ENCODE measurements at regions not wholly inside any gene's neighbourhood (a gene's known extent, or its start where the extent isn't known, plus 50 kb on each side); places are given as distances from the start of the nearest gene placed in this dataset.

DNA sequence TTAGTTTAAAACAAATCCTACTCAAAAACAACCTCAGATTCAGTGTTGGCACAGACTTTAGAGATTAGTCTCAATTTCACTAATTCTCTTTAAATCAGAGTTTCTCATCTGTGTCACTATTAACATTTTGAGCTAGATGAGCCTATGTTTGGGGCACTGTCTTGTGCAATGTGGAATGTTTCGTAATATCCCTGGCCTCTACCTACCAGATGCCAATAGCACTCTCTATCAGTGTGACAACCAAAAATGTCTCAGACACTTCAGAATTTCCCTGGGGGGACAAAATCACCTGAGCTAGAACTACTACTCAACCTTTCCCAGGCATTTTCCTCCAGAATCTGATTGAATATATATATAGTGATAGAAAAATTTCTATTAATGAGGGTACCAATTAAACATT, 465.2 kb upstream of the RGMB start:
- no peak overlapping the region for H3K4me3 Mint-ChIP-seq

DNA sequence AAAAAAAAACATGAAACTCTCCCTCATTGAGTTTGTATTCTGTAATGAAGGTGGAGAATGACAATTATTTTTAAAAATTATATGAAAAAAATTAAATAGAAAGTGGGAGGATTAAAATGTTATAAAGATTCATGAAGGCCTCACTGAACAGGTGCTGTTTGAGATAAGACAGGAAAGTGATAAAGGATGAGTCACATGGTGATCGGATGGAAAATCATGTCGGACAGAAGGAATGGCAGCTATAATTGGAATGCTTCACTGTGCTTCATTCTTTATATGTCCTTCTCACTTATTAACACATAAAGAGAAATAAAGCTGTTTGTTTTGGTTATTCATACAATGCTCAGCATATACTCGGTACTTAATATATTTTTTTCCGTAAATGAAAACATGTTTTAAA, 464.5 kb upstream of the RGMB start:
- POLR2A ChIA-PET = no interaction called here
- intact Hi-C loops (cut with DNase I, micrococcal nuclease) = no loop called here
- no peak for ATAC-seq (ENCODE audit: poor library complexity)

More for the DNA sequence above, 465.2 kb upstream of the RGMB start:
- ATAC-seq (ENCODE audit: poor library complexity) (no peak), DNase-seq (no peak)
- TF ChIP-seq, protein P1, sequence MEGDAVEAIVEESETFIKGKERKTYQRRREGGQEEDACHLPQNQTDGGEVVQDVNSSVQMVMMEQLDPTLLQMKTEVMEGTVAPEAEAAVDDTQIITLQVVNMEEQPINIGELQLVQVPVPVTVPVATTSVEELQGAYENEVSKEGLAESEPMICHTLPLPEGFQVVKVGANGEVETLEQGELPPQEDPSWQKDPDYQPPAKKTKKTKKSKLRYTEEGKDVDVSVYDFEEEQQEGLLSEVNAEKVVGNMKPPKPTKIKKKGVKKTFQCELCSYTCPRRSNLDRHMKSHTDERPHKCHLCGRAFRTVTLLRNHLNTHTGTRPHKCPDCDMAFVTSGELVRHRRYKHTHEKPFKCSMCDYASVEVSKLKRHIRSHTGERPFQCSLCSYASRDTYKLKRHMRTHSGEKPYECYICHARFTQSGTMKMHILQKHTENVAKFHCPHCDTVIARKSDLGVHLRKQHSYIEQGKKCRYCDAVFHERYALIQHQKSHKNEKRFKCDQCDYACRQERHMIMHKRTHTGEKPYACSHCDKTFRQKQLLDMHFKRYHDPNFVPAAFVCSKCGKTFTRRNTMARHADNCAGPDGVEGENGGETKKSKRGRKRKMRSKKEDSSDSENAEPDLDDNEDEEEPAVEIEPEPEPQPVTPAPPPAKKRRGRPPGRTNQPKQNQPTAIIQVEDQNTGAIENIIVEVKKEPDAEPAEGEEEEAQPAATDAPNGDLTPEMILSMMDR (IDR thresholded peaks at IDR 0.05) = no peak
- CTCF ChIA-PET = no interaction called here
- no peak overlapping the region for H3K27ac Mint-ChIP-seq
- no peaks in the 10 kb centered on the region for H3K27me3 ChIP-seq (ENCODE audit: control insufficient read depth in 1 of 2, insufficient read depth in 2 of 2, low read length in 2 of 2)
- intact Hi-C loops (cut with DNase I, micrococcal nuclease) = no loop called here
- H3K9me3 Mint-ChIP-seq = no peaks in the 10 kb centered on the region
- H3K9me3 ChIP-seq (ENCODE audit: control insufficient read depth in 1 of 2, insufficient read depth in 1 of 2, low read length in 2 of 2) = no peaks in the 10 kb centered on the region
- no peaks in the 10 kb centered on the region for H3K4me1 ChIP-seq (ENCODE audit: insufficient read depth, low read length)
- H3K27ac ChIP-seq (ENCODE audit: low read depth in 1 of 2, low read length in 2 of 2) = no peak overlapping the region
- H3K4me3 ChIP-seq (ENCODE audit: low read length) = no peak overlapping the region
- POLR2A ChIA-PET = no interaction called here
- H3K36me3 ChIP-seq (ENCODE audit: insufficient read depth, low read length) = no peaks in the 10 kb centered on the region
- H3K27me3 Mint-ChIP-seq = no peaks in the 10 kb centered on the region
- no peaks in the 10 kb centered on the region for H3K4me1 Mint-ChIP-seq (ENCODE audit: low read depth)
- H3K36me3 Mint-ChIP-seq (ENCODE audit: low read depth) = no peaks in the 10 kb centered on the region

DNA sequence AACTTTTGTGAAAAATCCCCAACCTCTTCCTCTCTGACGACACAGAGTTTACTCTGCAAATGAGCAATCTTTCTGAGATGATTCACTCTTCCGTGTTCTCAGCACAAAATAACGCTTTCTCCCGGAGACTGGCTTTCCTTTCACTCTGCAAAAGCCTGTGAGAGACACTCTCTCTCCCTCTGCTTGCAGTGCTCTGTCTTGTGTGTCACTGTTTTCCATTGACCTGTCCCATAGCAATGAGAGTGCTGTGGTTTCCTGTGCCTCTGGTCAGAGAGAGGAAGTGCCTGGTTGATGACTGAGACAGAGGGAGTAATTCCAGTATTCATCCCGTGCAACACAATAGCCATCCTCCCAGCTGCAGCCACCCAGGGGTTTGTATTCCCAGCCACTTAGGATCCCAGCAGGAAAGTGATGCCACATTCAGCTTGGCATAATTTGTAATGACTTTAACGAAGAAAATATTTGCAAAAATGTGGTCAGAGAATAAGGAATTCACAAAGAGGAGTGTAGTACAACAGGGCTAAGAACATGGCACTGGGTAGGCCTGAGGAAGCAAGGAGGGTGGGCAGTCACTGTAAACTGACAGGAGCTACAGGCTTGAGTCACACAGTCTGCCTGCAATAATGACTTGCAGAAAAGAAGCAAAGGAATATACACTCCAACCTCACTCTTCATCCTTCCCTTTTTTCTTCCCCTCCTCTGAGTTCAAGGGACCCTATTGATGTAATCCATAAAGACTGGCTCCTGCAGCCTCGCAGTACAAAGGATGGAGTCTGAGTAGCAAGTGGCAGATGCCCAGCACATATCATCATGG, 463.5 kb upstream of the RGMB start:
- peak in 1 of 14 experiments; percentile 5 for DNase-seq
- Histone ChIP-seq H3K4me3 (ENCODE audit: low read length) (no peak overlapping the region), H3K27ac (ENCODE audit: low read depth in 1 of 2, low read length in 2 of 2) (no peak overlapping the region), H3K4me1 (ENCODE audit: insufficient read depth, low read length) (no peaks in the 10 kb centered on the region), H3K36me3 (ENCODE audit: insufficient read depth, low read length) (no peaks in the 10 kb centered on the region), H3K27me3 (ENCODE audit: control insufficient read depth in 1 of 2, insufficient read depth in 2 of 2, low read length in 2 of 2) (no peaks in the 10 kb centered on the region), H3K9me3 (ENCODE audit: control insufficient read depth in 1 of 2, insufficient read depth in 1 of 2, low read length in 2 of 2) (no peaks in the 10 kb centered on the region)
- H3K36me3 Mint-ChIP-seq (ENCODE audit: low read depth) = no peaks in the 10 kb centered on the region
- H3K27ac Mint-ChIP-seq = no peak overlapping the region
- no peak for ATAC-seq (ENCODE audit: poor library complexity)
- TF ChIP-seq, protein P1 (IDR thresholded peaks at IDR 0.05) = no peak
- no peaks in the 10 kb centered on the region for H3K4me1 Mint-ChIP-seq (ENCODE audit: low read depth)
- no peaks in the 10 kb centered on the region for H3K9me3 Mint-ChIP-seq
- H3K4me3 Mint-ChIP-seq = no peak overlapping the region
- ChIA-PET CTCF (no interaction called here), POLR2A (no interaction called here)
- intact Hi-C loops (cut with DNase I, micrococcal nuclease) = no loop called here
- H3K27me3 Mint-ChIP-seq = no peaks in the 10 kb centered on the region

More for the DNA sequence above, 464.5 kb upstream of the RGMB start:
- no peaks in the 10 kb centered on the region for H3K9me3 ChIP-seq (ENCODE audit: control insufficient read depth in 1 of 2, insufficient read depth in 1 of 2, low read length in 2 of 2)
- no peaks in the 10 kb centered on the region for H3K36me3 ChIP-seq (ENCODE audit: insufficient read depth, low read length)
- DNase-seq = no peak
- no peak overlapping the region for H3K27ac Mint-ChIP-seq
- H3K4me3 ChIP-seq (ENCODE audit: low read length) = no peak overlapping the region
- CTCF ChIA-PET = no interaction called here
- H3K27me3 ChIP-seq (ENCODE audit: control insufficient read depth in 1 of 2, insufficient read depth in 2 of 2, low read length in 2 of 2) = no peaks in the 10 kb centered on the region
- H3K27ac ChIP-seq (ENCODE audit: low read depth in 1 of 2, low read length in 2 of 2) = no peak overlapping the region
- TF ChIP-seq, protein P1 (IDR thresholded peaks at IDR 0.05) = no peak
- no peaks in the 10 kb centered on the region for H3K4me1 Mint-ChIP-seq (ENCODE audit: low read depth)
- H3K9me3 Mint-ChIP-seq = no peaks in the 10 kb centered on the region
- H3K4me1 ChIP-seq (ENCODE audit: insufficient read depth, low read length) = no peaks in the 10 kb centered on the region
- H3K36me3 Mint-ChIP-seq (ENCODE audit: low read depth) = no peaks in the 10 kb centered on the region
- H3K4me3 Mint-ChIP-seq = no peak overlapping the region
- no peaks in the 10 kb centered on the region for H3K27me3 Mint-ChIP-seq
